Tibial artery (tissue), 4 donors: ENCODE measurements at regions not wholly inside any gene's neighbourhood (a gene's known extent, or its start where the extent isn't known, plus 50 kb on each side); places are given as distances from the start of the nearest gene placed in this dataset.

Source experiments
- DNase-seq, 2 donors: peaks; one replicate each; pipeline ENCODE4 v3.0.0-alpha.2; 2019
- H3K27ac ChIP-seq, 2 donors: fragments of 200-600 bp; sonication (generic) in 1 of 2; 1 replicate in 1 of 2; 2 replicates in 1 of 2; pipeline ENCODE4 v1.5.1; 2018 to 2019; ENCODE audit warnings: mild to moderate bottlenecking in 1 of 2
- H3K27me3 ChIP-seq, 2 donors: fragments of 200-600 bp; sonication (generic) in 1 of 2; one replicate each; pipeline versions ENCODE4 v1.5.1 to v1.6.0; 2016 to 2019
- H3K36me3 ChIP-seq, 3 donors: fragments of 200-600 bp; sonication (generic) in 2 of 3; one replicate each; pipeline ENCODE4 v1.5.1; 2016 to 2019; ENCODE audit warnings: mild to moderate bottlenecking in 2 of 3
- H3K4me1 ChIP-seq, 4 donors: fragments of 200-600 bp; sonication (generic) in 2 of 4; 1 replicate in 3 of 4; 2 replicates in 1 of 4; pipeline ENCODE4 v1.5.1; 2016 to 2019
- H3K4me3 ChIP-seq, 2 donors: fragments of 200-600 bp; sonication (generic) in 1 of 2; 1 replicate in 1 of 2; 2 replicates in 1 of 2; pipeline ENCODE4 v1.5.1; 2018 to 2019; ENCODE audit warnings: mild to moderate bottlenecking in 2 of 2
- H3K9me3 ChIP-seq, 3 donors: fragments of 200-600 bp; sonication (generic) in 1 of 3; one replicate each; pipeline ENCODE4 v1.5.1; 2016 to 2019
- intact Hi-C: fragments of 100-400 bp; cut with DNase I; formaldehyde crosslinking; loops from one replicate; pipeline ENCODE4 v1.15.0; 2023; ENCODE audit warnings: low total_unique reads
- TF ChIP-seq, protein P1 (sequence below), 2 experiments: fragments of 200-600 bp in 1 of 2; fragments of 450-650 bp in 1 of 2; IDR thresholded peaks; one replicate each; pipeline ENCODE4 v1.5.1; 2017 to 2019; ENCODE audit warnings: antibody characterized with exemption in 2 of 2, mild to moderate bottlenecking in 1 of 2, moderate library complexity in 1 of 2

DNA sequence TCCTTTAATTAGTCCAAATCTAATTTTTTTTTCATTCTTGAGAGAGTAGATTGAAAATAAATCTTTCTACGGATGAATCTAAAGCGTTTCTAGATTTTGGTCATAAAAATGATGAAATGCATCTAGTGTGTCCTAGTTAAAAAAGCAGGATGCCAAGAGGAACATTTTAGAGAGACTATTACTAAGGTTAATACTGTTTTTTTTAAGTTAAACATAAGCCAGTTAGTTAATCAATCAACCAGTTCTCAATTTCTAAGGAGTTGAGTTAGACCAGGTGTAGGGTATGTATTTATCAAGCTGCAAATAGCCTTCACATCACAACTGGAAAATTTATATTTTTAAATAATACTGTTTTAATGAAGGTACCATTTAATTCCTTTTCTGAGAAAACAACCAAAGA, 679.5 kb upstream of the IGFBP7 start:
- H3K4me1 ChIP-seq = no peaks in the 10 kb centered on the region
- no peaks in the 10 kb centered on the region for H3K27me3 ChIP-seq
- intact Hi-C loops = no loop called here
- no peak overlapping the region for H3K27ac ChIP-seq
- H3K36me3 ChIP-seq = no peaks in the 10 kb centered on the region
- DNase-seq = no peak
- H3K9me3 ChIP-seq = no peaks in the 10 kb centered on the region
- TF ChIP-seq, protein P1, sequence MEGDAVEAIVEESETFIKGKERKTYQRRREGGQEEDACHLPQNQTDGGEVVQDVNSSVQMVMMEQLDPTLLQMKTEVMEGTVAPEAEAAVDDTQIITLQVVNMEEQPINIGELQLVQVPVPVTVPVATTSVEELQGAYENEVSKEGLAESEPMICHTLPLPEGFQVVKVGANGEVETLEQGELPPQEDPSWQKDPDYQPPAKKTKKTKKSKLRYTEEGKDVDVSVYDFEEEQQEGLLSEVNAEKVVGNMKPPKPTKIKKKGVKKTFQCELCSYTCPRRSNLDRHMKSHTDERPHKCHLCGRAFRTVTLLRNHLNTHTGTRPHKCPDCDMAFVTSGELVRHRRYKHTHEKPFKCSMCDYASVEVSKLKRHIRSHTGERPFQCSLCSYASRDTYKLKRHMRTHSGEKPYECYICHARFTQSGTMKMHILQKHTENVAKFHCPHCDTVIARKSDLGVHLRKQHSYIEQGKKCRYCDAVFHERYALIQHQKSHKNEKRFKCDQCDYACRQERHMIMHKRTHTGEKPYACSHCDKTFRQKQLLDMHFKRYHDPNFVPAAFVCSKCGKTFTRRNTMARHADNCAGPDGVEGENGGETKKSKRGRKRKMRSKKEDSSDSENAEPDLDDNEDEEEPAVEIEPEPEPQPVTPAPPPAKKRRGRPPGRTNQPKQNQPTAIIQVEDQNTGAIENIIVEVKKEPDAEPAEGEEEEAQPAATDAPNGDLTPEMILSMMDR (IDR thresholded peaks at IDR 0.05) = no peak
- H3K4me3 ChIP-seq = no peak overlapping the region

DNA sequence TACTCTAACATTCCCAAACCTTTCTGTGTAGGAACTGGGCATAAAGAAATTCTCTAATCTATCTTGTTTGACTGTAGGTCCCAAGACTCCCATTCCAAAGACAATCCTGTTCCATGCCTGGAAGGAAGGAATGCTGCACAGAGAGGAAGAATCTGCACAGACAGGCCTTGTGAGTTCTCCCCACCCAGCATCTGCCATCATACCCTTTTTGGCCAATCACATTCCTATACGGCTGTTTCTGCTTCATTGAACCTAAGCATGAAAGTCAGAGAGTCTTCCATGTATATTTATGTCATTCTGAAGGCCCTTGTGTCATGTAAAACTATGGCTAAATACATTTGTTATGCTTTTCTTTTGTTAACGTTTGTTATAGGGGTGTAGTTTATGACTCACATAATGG, 667.7 kb upstream of the IGFBP7 start:
- no peak overlapping the region for H3K27ac ChIP-seq
- intact Hi-C loops = no loop called here
- no peaks in the 10 kb centered on the region for H3K27me3 ChIP-seq
- H3K9me3 ChIP-seq = no peaks in the 10 kb centered on the region
- TF ChIP-seq, protein P1 (IDR thresholded peaks at IDR 0.05) = no peak
- no peak overlapping the region for H3K4me3 ChIP-seq
- H3K4me1 ChIP-seq = no peaks in the 10 kb centered on the region
- no peak for DNase-seq
- H3K36me3 ChIP-seq = no peaks in the 10 kb centered on the region

DNA sequence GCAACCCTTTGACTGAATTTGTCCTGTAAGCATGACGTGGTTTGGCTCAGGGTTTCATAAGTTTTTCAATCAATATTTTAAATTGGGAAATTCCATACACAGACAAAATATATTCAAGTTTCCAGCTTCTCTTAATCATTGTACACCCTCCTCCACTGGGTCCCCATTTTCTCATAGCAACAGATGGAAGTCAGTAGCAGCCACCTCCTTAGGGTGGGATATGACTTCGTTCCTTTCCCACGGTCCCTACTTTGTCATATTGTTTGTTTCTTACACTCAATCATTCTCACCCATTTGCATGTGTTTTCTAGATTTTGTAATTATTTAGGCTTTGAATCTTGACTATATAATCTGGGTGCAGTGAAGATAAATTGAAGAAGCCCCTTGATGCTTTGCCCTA, 664.5 kb upstream of the IGFBP7 start:
- H3K9me3 ChIP-seq = no peaks in the 10 kb centered on the region
- TF ChIP-seq, protein P1 (IDR thresholded peaks at IDR 0.05) = no peak
- no peaks in the 10 kb centered on the region for H3K4me1 ChIP-seq
- no peak overlapping the region for H3K27ac ChIP-seq
- H3K36me3 ChIP-seq = no peaks in the 10 kb centered on the region
- intact Hi-C loops = no loop called here
- DNase-seq = no peak
- no peak overlapping the region for H3K4me3 ChIP-seq
- H3K27me3 ChIP-seq = no peaks in the 10 kb centered on the region

DNA sequence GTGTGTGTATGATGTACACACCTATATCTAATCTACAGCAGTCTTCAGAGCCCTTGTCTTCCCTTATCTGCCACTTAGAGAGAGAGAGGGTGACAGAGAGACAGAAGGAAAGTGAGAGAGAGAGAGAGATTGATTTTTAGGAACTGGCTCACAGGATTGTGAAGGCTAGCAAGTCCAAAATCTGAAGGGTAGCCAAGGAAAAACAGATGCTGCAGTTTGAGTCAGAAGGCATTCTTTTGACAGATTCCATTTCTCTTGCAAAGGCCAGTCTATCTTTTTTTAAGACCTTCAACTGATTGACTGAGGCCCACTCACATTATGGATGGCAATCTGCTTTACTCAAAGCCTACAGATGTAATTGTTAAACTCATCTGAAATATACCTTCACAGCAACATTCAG, 664.0 kb upstream of the IGFBP7 start:
- Histone ChIP-seq H3K27me3 (no peaks in the 10 kb centered on the region), H3K36me3 (no peaks in the 10 kb centered on the region), H3K9me3 (no peaks in the 10 kb centered on the region), H3K27ac (no peak overlapping the region), H3K4me1 (no peaks in the 10 kb centered on the region), H3K4me3 (no peak overlapping the region)
- TF ChIP-seq, protein P1 (IDR thresholded peaks at IDR 0.05) = no peak
- intact Hi-C loops = no loop called here
- no peak for DNase-seq

DNA sequence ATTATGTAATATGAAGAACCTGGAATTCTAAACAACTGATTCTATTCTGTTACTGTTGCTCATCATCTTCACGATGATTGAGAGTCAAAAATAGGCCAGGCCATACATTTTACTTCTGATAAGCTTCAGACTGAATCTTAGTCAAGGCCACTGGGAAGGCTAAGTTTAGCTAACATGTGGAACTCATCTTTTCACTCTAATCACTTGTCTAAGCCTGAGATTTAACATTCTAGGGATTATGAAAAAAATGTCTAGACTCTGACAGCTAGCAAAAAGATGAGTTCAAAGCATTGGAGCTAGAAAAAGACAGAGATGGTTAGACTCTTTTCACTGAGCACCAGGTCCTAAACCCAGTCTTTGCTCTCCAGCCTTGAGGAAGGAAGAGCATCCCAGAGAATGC, 656.2 kb upstream of the IGFBP7 start:
- no peaks in the 10 kb centered on the region for H3K27me3 ChIP-seq
- TF ChIP-seq, protein P1 (IDR thresholded peaks at IDR 0.05) = no peak
- no peak overlapping the region for H3K4me3 ChIP-seq
- no peaks in the 10 kb centered on the region for H3K4me1 ChIP-seq
- no peaks in the 10 kb centered on the region for H3K36me3 ChIP-seq
- H3K9me3 ChIP-seq = no peaks in the 10 kb centered on the region
- intact Hi-C loops = no loop called here
- DNase-seq = no peak
- H3K27ac ChIP-seq = no peak overlapping the region

DNA sequence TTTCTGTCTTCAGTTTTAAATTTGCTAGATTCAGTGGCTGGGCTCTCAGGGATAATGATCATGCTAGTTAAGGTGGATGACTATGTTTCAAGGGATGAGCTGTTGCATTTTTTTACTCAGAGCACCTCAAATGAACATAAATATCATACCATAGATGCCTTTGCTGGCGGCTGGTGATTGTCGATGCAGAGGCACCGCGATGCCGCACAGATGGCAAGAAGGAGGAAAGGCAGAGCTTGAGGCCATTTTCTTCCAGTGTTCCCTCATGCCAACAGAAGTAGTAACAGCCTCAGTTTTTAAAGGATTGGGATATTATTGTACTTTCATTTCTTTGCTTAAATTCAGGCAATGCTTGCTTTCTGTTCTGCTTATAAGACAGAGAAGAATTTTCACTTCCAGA, 654.7 kb upstream of the IGFBP7 start:
- no peak for DNase-seq
- no peaks in the 10 kb centered on the region for H3K27me3 ChIP-seq
- no peaks in the 10 kb centered on the region for H3K9me3 ChIP-seq
- intact Hi-C loops = no loop called here
- no peak overlapping the region for H3K27ac ChIP-seq
- H3K4me3 ChIP-seq = no peak overlapping the region
- TF ChIP-seq, protein P1 (IDR thresholded peaks at IDR 0.05) = no peak
- H3K36me3 ChIP-seq = no peaks in the 10 kb centered on the region
- no peaks in the 10 kb centered on the region for H3K4me1 ChIP-seq
